HG03095 (cell line): ENCODE measurements at regions not wholly inside any gene's neighbourhood (a gene's known extent, or its start where the extent isn't known, plus 50 kb on each side); places are given as distances from the start of the nearest gene placed in this dataset.
"Not testable (repeated sequence)": the region's sequence is repeated elsewhere in the genome, so short reads cannot be mapped to it uniquely, and the experiment has no call there.

Source experiments
- ATAC-seq: cut with Tn5 transposase; IDR thresholded peaks from one replicate; pipeline ENCODE4 v1.9.1; 2021; ENCODE audit warnings: moderate library complexity; ENCODE audit not compliant: unreplicated experiment

GRCh38 chr7:138313829-138314178, 146.3 kb upstream of the TRIM24 start:
- ATAC-seq, result no peak

DNA sequence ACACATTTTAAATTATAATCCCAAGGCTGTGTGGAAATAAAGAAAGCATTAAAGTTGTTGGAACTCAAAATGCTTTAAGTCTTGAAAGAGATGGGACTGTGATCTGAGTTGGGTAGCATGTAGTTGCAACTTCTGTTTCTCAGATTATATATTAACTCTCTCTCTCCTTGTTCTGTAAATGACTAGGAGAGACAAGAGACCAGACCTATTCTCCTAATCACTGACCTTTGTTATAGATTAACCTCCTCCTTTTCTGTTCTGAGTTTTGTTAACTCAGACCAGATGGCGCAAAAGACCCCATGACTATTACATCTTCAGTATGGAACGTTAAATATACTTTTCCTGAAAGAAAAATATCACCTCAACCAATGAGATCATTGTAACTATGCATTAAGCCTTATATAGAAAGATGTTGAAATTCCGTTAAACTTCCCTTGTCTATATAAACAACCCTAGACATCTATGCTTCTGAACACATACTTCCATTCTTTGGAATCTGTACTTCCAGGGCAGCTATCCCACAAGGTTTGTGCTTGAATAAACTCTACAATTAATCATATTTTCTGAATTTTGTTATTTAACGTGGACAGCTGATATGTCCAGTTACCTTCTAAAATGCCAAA, 143.5 kb upstream of the TRIM24 start:
- ATAC-seq, result peak; percentile 96

DNA sequence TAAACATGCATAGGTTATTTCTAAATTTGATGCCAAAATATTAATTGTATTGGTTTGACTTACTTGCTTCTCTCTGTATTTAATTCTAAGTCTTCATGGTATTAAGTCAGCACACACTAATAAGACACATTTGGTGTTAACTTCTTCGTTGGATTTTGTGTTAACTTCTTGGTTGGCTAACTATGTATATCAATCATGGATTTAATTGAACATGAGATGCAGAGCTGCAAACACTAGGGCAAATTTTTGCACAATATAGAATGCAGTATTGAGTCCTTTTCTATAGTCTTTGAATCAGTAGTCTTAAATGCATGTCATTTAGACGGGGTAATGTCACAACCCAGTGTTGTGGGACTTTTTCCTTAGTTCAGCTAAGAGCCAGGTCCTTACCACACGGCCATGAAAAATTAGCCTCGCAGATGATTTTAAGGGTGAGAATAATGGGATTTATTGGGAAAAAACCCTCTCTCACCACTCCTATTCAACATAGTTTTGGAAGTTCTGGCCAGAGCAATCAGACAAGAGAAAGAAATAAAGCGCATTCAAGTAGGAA, 142.9 kb upstream of the TRIM24 start:
- ATAC-seq, result no peak

DNA sequence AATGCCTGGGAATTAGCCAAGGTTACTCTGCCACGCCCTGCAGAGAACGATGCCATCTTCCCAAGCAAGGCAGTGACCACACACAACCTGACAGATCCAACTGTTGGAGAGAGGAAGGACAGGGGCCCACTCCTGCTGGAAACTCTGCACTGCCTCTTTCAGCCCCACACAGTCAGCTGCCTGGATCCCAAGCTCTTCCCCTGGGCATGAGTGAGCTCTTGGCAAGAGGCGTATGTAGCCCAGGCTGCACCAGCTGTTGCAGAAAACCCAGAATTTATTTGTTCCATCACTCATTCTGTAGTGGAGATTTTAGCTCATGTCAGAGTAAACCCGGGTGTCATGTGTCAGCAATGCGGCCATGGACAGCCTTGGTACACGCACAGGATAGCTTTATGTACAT, 135.1 kb upstream of the TRIM24 start:
- no peak for ATAC-seq

DNA sequence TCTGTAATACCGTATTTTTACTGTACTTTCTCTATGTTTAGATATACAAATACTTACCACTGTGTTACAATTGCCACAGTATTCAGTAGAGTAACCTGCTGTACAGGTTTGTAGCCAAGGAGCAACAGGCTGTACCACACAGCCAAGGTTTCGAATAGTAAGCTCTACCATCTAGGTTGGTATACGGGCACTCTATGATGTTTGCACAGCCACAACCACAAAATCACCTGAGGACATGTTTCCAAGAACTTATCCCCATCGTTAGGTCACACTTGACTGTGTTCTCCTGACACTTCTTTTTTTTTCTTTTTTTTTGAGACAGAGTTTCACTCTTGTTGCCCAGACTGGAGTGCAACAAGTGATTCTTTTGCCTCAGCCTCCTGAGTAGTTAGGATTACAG, 134.6 kb upstream of the TRIM24 start:
- ATAC-seq, result no peak

DNA sequence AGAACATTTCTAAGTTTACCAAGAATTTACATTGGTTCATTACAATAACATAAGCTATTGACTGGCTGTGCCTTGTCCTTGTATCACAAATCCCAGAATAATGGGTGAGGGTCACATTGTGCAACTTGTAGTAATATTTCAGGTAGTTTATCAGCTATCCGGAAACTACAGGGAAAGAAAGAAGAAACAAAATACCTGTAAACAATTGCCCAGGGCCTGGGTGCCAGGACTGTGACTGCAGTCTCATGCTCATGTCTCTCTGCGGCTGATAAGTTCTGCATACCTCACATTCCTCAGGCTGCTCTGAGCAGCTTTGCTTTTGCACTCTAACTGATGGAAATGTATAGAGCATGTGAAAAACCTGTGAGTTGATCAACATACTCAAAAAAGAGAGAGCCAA, 131.8 kb upstream of the TRIM24 start:
- ATAC-seq, result no peak

DNA sequence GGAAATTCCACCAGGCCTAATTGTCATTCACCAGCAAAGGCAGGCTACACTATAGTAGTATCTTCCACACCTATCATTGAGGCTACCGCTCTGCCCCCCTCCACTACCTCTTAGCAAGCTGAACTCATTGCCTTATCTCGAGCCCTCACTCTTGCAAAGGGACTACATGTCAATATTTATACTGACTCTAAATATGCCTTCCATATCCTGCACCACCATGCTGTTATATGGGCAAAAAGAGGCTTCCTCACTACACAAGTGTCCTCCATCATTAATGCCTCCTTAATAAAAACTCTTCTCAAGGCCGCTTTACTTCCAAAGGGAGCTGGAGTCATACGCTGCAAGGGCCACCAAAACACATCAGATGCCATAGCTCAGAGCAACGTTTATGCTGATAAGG, 127.2 kb upstream of the TRIM24 start:
- ATAC-seq, result not testable (repeated sequence)

GRCh38 chr7:138338361-138338760, 121.7 kb upstream of the TRIM24 start:
- no peak for ATAC-seq

- not testable (repeated sequence) for ATAC-seq
Measured at GRCh38 chr7:138339229-138339628, 120.8 kb upstream of the TRIM24 start.

DNA sequence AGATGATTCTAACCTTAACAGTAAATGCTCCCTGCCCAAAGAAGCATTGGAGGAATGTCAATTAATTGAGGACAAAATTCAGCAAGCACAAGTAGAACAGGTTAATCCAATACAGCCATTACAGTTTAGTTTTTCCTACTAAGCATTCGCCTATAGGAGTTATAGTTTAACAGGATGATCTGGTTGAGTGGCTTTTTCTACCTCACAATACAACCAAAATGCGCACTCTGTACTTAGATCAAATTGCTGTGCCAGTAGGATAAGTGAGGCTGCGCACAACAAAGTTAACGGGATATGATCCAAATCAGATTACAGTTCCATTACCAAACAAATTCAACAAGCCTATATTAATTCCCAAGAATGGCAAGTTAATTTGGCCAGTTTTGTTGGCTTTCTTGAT, 117.1 kb upstream of the TRIM24 start:
- ATAC-seq, result no peak

GRCh38 chr7:138345567-138345966, 114.5 kb upstream of the TRIM24 start:
- ATAC-seq, result no peak

DNA sequence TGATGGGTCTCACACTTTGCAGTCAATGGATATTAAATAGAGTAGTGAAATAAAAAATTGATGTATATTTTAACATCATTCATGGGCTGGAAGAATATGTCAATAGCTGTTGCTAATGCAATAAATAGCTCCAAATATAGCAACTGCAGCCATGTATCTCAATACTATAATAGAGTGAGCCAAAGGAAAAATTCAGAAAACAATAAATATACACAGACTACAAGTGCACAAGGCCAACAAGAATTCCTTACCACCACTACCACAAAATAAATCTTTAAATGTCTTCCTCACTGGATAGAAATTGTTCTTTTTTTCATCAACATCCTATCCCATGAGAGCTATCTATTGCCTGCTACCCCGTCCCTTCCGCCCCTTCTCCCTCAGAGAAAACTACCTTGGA, 113.1 kb upstream of the TRIM24 start:
- no peak for ATAC-seq

- ATAC-seq, result no peak
Measured at GRCh38 chr7:138349841-138350700, 110.0 kb upstream of the TRIM24 start.

DNA sequence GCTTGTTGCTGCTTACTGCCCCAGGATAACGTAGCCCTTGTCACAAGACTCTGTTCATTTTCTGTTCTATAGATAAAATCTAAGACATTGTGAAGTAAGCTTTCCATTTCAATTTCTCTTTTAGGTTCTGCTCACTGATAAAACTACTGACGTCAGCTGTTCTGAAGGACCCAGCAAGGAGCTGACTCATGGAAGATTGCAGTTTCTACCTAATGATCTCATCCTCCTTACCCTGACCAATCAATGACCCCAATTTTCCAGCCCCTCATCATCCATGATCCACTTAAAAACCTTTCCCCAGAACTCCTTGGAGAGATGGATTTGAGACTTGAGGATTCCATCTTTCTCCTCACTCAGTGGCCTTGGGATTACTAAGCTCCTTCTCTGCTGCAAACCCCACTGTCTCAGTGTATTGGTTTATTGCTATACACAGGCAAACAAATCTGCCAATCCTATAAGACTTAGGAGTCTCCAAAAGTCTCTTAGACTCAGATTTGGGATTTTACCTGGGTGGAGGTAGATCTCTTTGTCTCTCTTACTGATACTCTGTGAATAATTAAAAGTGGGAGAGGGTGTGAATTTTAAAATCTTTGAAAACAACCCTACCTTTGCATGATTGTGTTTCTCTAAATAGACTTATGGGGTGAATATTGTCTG, 109.2 kb upstream of the TRIM24 start:
- ATAC-seq, result no peak

GRCh38 chr7:138352570-138353461, 107.2 kb upstream of the TRIM24 start:
- no peak for ATAC-seq

GRCh38 chr7:138354066-138354465, 106.0 kb upstream of the TRIM24 start:
- ATAC-seq, result no peak

GRCh38 chr7:138355254-138355653, 104.8 kb upstream of the TRIM24 start:
- ATAC-seq, result no peak

DNA sequence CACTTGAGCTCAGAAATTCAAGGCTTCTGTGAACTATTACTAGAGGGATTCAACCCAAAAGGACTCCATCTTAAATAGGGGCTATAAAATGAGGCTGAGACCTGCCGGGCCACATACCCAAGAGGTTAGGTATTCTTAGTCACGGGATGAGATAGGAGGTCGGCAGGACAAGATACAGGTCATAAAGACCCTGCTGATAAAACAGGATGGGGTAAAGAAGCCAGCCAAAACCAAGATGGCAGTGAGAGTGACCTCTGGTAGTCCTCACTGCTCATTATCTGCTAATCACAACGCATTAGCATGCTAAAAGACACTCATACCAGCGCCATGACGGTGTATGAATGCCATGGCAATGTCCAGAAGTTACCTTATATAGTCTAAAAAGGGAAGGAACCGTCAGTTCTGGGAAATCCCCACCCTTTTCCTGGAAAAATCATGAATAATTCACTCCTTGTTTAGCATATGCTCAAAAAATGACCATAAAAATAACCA, 101.2 kb upstream of the TRIM24 start:
- no peak for ATAC-seq

- no peak for ATAC-seq
Measured at GRCh38 chr7:138359870-138360559, 100.0 kb upstream of the TRIM24 start.

- no peak for ATAC-seq
Measured at GRCh38 chr7:138363721-138364120, 96.3 kb upstream of the TRIM24 start.
